Posterior cingulate gyrus (tissue), 11 donors: ENCODE measurements at regions not wholly inside any gene's neighbourhood (a gene's known extent, or its start where the extent isn't known, plus 50 kb on each side); places are given as distances from the start of the nearest gene placed in this dataset.

Source experiments
- DNase-seq, 10 donors: peaks; one replicate each; pipeline versions ENCODE4 v3.0.0 to v3.0.0-alpha.2; 2020 to 2021; ENCODE audit warnings: mixed read lengths in 3 of 10
- intact Hi-C: fragments of 100-400 bp; cut with DNase I; formaldehyde crosslinking; loops from one replicate; pipeline ENCODE4 v1.15.1; 2023

GRCh38 chr2:120978359-120979050 lies 242.8 kb downstream of the GLI2 start:
- intact Hi-C loops, result no loop called here
- peak in 3 of 10 donors; percentile 19 to 37 (median 30) for DNase-seq

GRCh38 chr2:120979398-120979797 lies 243.7 kb downstream of the GLI2 start:
- no peak for DNase-seq
- intact Hi-C loops, result no loop called here

- intact Hi-C loops, result no loop called here
- no peak for DNase-seq
Observed at GRCh38 chr2:120979921-120980320, 244.3 kb downstream of the GLI2 start.

GRCh38 chr2:120981443-120981842 lies 245.8 kb downstream of the GLI2 start:
- intact Hi-C loops, result no loop called here

GRCh38 chr2:120982598-120982997 lies 246.9 kb downstream of the GLI2 start:
- DNase-seq, result peak in 2 of 10 donors; percentile 27 to 82
- intact Hi-C loops, result no loop called here

More at GRCh38 chr2:120981443-120981842, 245.8 kb downstream of the GLI2 start:
- no peak for DNase-seq

GRCh38 chr2:120983344-120983743 lies 247.7 kb downstream of the GLI2 start:
- DNase-seq, result peak in 4 of 10 donors; percentile 37 to 75 (median 44)
- intact Hi-C loops, result no loop called here

GRCh38 chr2:120984046-120984445 lies 248.4 kb downstream of the GLI2 start:
- intact Hi-C loops, result no loop called here
- DNase-seq, result peak in 2 of 10 donors; percentile 25 to 28

- intact Hi-C loops, result no loop called here
- DNase-seq, result peak in 2 of 10 donors; percentile 65 to 81
Observed at GRCh38 chr2:120984452-120985173, 248.9 kb downstream of the GLI2 start.

GRCh38 chr2:120985174-120985996 lies 249.7 kb downstream of the GLI2 start:
- DNase-seq, result peak in 2 of 10 donors; percentile 54 to 67
- intact Hi-C loops, result no loop called here

GRCh38 chr2:120985997-120986651 lies 250.5 kb downstream of the GLI2 start:
- intact Hi-C loops, result no loop called here
- peak in 2 of 10 donors; percentile 65 to 70 for DNase-seq

GRCh38 chr2:120986898-120987650 lies 251.4 kb downstream of the GLI2 start:
- intact Hi-C loops, result no loop called here
- peak in 1 of 10 donors; percentile 47 for DNase-seq

- intact Hi-C loops, result no loop called here
- peak in 1 of 10 donors; percentile 27 for DNase-seq
Observed at GRCh38 chr2:120988051-120988699, 252.5 kb downstream of the GLI2 start.

GRCh38 chr2:120988700-120989511 lies 253.2 kb downstream of the GLI2 start:
- DNase-seq, result peak in 1 of 10 donors; percentile 54
- intact Hi-C loops, result no loop called here

- DNase-seq, result peak in 1 of 10 donors; percentile 59
Observed at GRCh38 chr2:120989512-120990441, 254.1 kb downstream of the GLI2 start.

GRCh38 chr2:120990451-120990871 lies 254.8 kb downstream of the GLI2 start:
- peak in 1 of 10 donors; percentile 41 for DNase-seq
- intact Hi-C loops, result no loop called here

More at GRCh38 chr2:120989512-120990441, 254.1 kb downstream of the GLI2 start:
- intact Hi-C loops, result no loop called here

GRCh38 chr2:120991441-120991840 lies 255.8 kb downstream of the GLI2 start:
- intact Hi-C loops, result no loop called here

More at GRCh38 chr2:120991441-120991840, 255.8 kb downstream of the GLI2 start:
- peak in 1 of 10 donors; percentile 37 for DNase-seq
